NCI-H1436 (cell line): ENCODE measurements at regions not wholly inside any gene's neighbourhood (a gene's known extent, or its start where the extent isn't known, plus 50 kb on each side); places are given as distances from the start of the nearest gene placed in this dataset.

Experiments used
- DNase-seq: peaks from one replicate; lab custom pipeline; 2025; lab: John Stamatoyannopoulos, UW

DNA sequence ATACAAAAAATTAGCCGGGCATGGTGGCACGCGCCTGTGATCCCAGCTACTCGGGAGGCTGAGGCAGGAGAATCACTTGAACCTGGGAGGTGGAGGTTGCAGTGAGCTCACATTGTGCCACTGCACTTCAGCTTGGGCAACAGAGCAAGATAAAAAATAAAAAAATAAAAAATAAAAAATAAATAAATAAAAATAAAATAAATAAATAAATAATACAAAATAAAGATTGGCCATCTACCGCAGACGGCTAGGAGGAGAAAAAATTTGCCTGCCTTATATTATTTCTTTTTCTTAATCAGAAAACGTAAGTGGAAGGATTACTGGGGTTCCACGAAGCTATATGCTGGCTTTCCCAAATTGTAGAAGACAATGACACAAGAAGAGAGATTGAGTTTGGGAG, 229.7 kb downstream of the EPHA4 start:
- DNase-seq = no peak

DNA sequence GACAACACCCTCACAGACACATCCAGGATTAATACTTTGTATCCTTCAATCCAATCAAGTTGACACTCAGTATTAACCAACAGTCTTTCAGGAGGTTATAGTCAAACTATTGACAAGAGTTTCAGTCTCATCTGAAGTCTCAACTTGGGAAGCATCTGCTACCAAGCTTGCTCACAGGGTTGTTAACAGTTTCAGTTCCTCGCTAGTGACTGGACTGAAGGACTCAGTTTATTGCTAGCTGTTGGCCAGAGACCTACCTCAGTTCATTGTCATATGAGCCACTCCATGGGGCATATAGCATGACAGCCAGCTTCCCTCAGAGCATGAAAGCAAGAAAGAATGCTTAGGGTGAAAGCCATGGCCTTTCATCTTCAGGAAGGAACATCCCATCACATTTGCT, 228.6 kb downstream of the EPHA4 start:
- DNase-seq = no peak

DNA sequence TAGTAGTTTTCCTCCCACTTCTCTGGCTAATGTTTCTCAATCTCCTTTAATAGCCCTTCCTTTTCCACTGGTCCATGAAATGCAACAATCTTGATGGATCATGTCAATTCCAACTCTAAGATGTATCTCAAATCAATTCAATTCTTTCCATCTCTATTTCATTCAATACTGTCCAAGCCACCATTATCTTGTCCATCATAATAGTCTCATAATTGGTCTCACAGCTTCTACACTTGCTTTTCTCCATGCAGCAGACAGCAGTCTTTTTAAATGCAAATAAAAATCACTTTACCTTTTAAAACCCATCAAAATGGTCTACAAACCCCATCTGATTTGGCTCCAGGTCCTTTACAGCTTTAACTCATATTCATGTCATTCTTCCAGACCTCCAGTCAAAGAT, 226.6 kb downstream of the EPHA4 start:
- no peak for DNase-seq

DNA sequence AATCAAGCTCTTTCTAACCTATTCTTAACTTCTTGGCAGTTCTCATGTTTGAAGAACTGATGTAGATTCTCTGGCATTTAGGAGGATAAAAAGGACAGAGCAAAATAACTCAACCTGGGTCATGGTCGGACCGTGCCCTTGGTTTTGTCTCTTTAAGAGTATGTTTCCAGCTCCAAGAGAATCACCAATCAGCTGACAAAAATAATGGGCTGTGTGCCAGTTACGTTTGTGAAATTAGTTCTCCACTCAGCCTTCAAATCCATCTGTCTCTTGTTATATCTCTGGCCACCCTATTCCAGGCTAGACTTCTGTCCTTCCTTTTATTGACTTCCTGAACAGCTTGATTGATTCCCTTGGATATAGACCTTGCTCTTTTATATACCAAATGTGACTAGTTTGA, 225.7 kb downstream of the EPHA4 start:
- DNase-seq = no peak

DNA sequence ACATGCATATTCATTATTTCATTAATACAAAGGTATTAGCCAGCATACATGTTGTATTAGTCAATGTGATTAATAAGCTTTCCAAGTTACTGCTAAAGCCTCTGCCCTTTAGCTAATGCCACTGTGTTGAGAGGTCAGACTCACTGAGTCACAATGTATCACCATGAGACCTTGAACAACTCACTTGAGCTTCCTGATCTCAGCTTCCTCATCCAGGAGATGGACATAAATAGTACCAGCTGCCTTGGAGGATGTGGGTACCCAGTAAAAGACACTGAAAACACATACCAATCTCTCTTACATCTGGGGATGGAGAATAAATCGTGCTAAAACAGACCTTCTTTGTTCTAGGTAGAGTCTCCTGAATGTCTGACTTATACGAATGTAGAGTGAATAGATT, 224.6 kb downstream of the EPHA4 start:
- DNase-seq = no peak

DNA sequence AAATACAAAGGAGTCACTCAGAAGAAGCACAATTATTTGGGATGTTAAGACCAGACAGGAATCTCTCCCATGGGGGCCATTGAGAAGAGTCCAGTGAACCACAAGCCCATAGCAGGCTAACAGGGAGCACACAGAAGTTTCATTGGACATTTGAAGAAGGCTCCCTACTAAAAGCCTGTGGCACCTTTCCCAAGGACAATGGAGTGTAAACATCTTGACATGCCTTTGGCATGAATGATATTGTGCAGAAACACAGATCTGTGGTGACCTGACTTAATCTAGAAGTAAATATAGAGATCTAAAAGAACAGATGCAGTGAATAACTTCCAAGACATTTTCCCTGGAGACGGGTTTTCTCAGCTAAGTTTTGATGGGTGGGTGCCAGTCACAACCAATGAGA, 221.5 kb downstream of the EPHA4 start:
- DNase-seq = no peak

DNA sequence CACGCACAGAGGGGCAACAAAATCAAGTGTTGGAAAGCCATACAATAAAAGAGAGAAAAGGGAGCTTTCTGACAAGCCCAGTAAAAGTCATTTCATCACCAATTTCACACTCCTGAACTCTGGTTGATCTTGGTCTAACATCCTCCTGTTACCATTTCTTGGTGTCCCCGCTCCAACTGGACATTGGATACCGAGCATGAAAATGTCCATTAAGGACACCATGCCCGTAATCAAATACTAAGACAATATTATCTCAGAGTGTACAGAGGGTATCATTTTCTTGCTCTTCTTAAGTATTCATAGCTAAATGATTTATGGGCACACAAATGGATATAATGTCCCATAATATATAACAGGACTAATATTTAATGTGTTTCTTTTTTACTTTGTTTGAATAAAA, 218.9 kb downstream of the EPHA4 start:
- DNase-seq = no peak

DNA sequence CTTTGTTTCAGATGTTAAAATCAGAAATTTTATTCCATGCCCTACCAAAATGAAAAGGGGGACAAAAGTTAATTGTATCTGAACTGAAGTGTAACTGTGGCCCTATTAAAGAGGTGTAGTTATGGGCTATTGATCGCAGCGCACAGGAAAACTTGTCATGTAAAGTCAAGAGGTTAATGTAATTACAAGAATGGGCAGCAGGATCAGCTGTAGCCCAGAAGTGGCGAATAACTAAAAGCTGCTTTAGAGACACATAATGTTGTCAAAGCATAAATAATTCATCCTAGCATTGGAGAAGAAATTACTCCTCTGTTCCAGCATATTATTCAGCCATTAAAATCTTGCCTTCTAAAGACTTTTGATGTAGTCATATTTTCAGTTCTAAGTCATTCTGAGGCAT, 211.8 kb downstream of the EPHA4 start:
- DNase-seq = no peak

DNA sequence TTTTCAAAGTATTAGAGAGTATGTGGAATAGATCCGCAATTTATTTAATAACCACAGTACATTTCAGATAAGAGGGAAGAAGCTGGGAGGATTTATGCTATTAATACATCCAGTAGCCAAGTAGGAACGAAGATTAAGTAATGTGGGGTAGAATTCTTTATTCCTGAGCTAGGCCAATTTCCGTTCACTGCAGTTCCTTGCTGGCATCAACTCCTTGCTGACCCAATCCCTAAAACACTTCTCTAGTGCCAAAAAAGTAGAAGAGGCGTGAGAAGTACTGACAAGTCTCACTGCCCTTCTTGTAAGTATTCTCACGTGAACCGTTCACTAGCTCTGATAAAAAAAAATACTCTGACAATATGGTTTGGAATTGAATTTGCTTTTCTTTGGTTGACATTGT, 211.4 kb downstream of the EPHA4 start:
- no peak for DNase-seq

DNA sequence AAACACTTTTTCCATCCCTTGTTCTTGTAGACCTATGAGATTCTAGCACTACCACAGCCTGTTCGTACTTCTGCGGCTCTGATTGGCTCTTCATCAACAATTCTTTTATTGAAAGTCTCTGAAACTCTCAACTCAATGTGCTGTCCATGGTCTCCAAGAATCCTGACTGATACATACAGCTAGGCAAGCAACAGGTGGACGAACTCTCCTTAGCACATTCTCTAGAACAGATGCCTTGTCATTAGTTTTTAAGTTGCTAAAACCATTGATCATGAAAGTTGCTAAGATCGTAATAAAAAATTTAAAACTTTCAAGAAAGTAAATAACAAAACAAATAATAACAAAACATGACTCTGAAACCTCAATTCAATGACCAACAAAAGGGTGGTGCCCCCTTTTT, 210.5 kb downstream of the EPHA4 start:
- DNase-seq = no peak

DNA sequence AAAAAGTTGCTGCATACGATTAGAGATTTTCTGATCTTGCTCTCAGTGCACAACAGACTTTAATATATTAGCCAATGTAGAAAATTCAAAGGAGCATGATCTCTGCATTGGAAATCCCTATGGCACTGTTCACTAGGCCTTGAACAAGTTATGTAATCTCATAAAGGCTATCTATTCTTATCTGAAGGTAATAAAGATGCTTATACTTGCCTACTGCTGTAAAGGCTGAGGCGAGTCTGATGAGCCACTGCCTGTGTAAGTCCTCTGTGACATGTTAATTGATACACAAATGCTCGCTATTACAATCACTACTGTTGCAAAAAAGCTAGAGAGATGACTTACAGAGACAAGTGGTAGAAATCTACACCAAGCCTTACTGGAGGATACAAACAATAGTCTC, 207.4 kb downstream of the EPHA4 start:
- DNase-seq = no peak
